Mucosa of rectum (tissue), 2 donors: ENCODE measurements at regions not wholly inside any gene's neighbourhood (a gene's known extent, or its start where the extent isn't known, plus 50 kb on each side); places are given as distances from the start of the nearest gene placed in this dataset.

Experiments used
- H3K27ac ChIP-seq, 2 donors: one replicate each; pipeline ENCODE4 v1.7.0; 2013; ENCODE audit warnings: inconsistent platforms in 2 of 2, low read depth in 2 of 2, low read length in 2 of 2
- H3K27me3 ChIP-seq, 2 donors: one replicate each; pipeline ENCODE4 v1.7.0; 2013; ENCODE audit warnings: low read length in 2 of 2; ENCODE audit not compliant: control insufficient read depth in 2 of 2, insufficient read depth in 2 of 2
- H3K36me3 ChIP-seq, 2 donors: one replicate each; pipeline ENCODE4 v1.7.0; 2013; ENCODE audit warnings: low read length in 2 of 2; ENCODE audit not compliant: control insufficient read depth in 2 of 2, insufficient read depth in 2 of 2
- H3K4me1 ChIP-seq, 2 donors: one replicate each; pipeline ENCODE4 v1.7.0; 2013; ENCODE audit warnings: low read length in 2 of 2, mild to moderate bottlenecking in 1 of 2; ENCODE audit not compliant: control insufficient read depth in 2 of 2, insufficient read depth in 2 of 2
- H3K4me3 ChIP-seq, 2 donors: one replicate each; pipeline ENCODE4 v1.7.0; 2013; ENCODE audit warnings: low read length in 2 of 2
- H3K9ac ChIP-seq, 2 donors: one replicate each; pipeline ENCODE4 v1.7.0; 2013; ENCODE audit warnings: low read length in 2 of 2, low read depth in 1 of 2, mild to moderate bottlenecking in 1 of 2
- H3K9me3 ChIP-seq, 2 donors: one replicate each; pipeline ENCODE4 v1.7.0; 2013; ENCODE audit warnings: low read length in 2 of 2; ENCODE audit not compliant: control insufficient read depth in 2 of 2
- donor health status: healthy.
- donor health status: Normal muscosa, but diverticular disease.

DNA sequence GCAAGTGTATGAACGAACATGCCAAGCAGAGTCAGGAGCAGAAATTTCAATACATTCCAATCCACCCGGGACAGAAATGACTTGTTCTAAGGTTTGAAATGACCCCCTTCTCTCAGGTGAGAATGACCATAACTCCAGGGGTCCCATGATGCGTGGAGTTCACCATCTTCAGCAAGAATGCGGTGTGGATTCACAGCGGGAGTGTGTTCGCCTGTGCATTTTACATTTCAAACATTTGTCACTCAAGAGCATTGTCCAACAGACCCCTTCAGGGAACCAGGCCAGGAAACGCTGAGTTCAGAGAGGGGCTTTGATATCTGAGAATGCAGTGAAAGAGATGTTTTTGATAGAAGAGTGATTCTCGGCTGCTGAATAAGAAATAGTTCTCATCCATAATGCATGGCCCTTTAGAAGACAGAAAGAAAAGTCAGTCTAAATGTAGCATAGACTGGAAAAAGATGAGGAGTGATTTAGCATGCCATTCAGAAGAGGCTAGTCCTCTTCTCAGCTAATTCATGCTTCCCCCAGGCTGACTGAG lies 200.3 kb upstream of the KCNG1 start:
- peaks cover 3 to 4% of the 10 kb centered on the region in 2 donors for H3K27me3 ChIP-seq
- no peaks in the 10 kb centered on the region for H3K4me1 ChIP-seq
- no peak overlapping the region for H3K4me3 ChIP-seq
- no peaks in the 10 kb centered on the region for H3K36me3 ChIP-seq
- no peaks in the 10 kb centered on the region for H3K9me3 ChIP-seq
- H3K27ac ChIP-seq: no peak overlapping the region
- no peak overlapping the region for H3K9ac ChIP-seq

DNA sequence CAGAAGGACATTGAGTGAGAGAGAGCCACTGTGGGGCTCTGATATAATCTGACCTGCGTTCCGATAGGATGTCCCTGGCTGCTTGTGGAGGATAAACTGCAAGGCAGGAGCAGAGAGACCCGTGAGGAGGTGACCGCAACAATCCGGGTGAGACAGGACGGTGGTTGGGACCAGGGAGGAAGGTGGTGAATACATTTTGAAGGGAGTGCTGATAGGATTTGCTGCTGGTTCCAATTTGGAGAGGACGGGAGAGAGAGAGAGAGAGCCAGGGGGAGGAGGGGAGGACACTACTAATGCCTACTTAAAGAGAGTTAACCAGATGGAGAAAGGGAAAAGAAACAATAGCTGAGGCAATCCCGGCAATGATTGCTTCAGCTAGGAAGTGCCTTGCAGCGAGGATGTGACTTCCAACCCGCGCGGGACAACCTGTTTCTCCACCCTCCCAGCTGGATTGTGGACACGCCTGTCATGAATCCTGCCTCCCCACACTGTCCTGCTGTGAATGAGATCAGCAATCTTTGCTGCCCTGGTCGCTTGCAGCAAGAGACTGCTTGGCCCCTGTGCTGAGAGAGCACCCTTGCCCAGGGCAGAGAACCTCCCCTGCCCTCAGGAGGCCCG lies 199.0 kb upstream of the KCNG1 start:
- H3K9ac ChIP-seq: no peak overlapping the region
- no peak overlapping the region for H3K27ac ChIP-seq
- no peaks in the 10 kb centered on the region for H3K36me3 ChIP-seq
- H3K4me3 ChIP-seq: no peak overlapping the region
- no peaks in the 10 kb centered on the region for H3K9me3 ChIP-seq
- H3K4me1 ChIP-seq: no peaks in the 10 kb centered on the region
- peaks cover 3 to 4% of the 10 kb centered on the region in 2 donors for H3K27me3 ChIP-seq

DNA sequence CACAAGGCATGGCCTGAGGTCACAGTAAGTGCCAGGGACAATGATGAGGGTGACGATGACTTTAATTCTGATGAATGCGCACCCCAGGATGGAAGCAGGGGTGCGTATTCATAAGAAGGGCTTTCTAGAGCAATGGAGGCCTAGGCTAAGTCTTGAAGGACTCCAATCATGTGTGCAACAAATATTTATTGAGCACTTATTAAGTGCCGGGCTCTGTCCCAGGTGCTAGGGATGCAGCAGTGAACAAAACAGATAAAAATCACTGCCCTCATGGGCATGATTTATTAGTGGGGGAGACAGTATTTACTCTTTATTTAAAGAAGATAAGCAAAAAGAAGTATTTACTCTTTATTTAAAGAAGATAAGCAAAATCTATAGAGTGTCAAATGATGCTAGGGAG lies 198.2 kb upstream of the KCNG1 start:
- H3K9me3 ChIP-seq: no peaks in the 10 kb centered on the region
- H3K4me1 ChIP-seq: no peaks in the 10 kb centered on the region
- H3K27me3 ChIP-seq: peaks cover 3 to 4% of the 10 kb centered on the region in 2 donors
- H3K36me3 ChIP-seq: no peaks in the 10 kb centered on the region
- no peak overlapping the region for H3K27ac ChIP-seq
- no peak overlapping the region for H3K4me3 ChIP-seq
- no peak overlapping the region for H3K9ac ChIP-seq

DNA sequence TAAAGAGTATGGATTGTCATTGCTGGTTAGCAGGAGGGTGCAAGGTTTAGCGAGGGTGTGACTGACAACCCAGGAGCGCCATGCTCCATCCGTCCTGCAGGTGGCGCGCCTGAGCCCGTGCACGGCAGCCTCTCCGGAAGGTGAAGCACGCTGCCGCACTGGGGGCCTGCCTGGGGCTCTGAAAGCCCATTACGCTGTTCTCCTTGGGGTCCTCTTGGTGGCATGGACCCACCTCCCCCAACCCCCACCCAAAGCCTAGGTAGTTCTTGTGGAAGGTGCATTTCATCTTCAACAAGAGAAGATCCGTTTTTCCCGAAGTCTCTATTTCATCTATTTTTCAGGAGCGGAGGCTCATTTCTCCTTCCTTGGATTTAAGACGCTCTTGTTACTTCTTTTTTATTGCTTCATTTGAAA lies 197.4 kb upstream of the KCNG1 start:
- Histone ChIP-seq H3K9me3 (no peaks in the 10 kb centered on the region), H3K4me1 (no peaks in the 10 kb centered on the region), H3K27ac (no peak overlapping the region), H3K4me3 (no peak overlapping the region), H3K9ac (no peak overlapping the region), H3K36me3 (no peaks in the 10 kb centered on the region), H3K27me3 (peaks cover 3 to 4% of the 10 kb centered on the region in 2 donors)

DNA sequence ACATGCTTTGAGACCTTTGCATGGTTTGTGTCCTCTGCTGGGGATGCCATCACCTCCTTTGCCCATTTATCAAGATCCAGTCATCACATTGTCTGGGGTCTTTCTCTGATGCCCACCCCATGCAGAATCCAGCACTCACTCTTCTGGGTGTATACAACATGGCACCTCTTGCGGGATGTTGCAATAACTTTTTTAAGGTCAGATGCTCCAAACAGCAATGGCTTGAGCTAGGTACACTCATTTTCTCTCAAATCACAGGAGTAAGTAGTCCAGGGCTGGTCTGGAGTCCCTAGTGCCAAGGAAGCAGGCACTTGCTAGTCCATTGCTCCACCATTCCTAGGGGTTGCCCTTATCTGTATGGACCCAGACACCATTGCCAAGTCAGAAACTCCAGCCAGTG lies 196.6 kb upstream of the KCNG1 start:
- Histone ChIP-seq H3K9me3 (no peaks in the 10 kb centered on the region), H3K36me3 (no peaks in the 10 kb centered on the region), H3K27me3 (peaks cover 3 to 4% of the 10 kb centered on the region in 2 donors), H3K27ac (no peak overlapping the region), H3K4me1 (no peaks in the 10 kb centered on the region), H3K4me3 (no peak overlapping the region), H3K9ac (no peak overlapping the region)

DNA sequence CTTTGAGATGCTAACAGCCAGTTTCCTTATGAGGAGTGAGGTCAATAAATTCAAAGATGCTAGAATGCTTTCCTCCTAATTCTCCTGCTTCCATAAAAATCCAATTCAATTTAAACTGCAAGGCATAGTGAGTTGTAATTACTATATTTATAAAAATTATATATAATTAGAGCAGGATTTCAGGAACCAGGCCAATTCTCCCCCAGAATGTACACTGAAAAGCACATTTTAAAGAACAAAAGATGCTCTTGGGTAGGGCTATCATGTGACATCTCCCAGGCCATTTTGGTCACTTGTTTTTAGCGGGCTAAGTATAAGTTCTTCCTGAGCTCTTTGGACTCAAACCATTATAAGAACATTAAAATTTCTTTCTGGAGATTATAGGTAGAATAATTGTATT lies 195.7 kb upstream of the KCNG1 start:
- Histone ChIP-seq H3K36me3 (no peaks in the 10 kb centered on the region), H3K4me1 (no peaks in the 10 kb centered on the region), H3K27ac (no peak overlapping the region), H3K4me3 (no peak overlapping the region), H3K9me3 (no peaks in the 10 kb centered on the region), H3K27me3 (peaks cover 3 to 4% of the 10 kb centered on the region in 2 donors), H3K9ac (no peak overlapping the region)

GRCh38 chr20:51217347-51218045 lies 194.6 kb upstream of the KCNG1 start:
- Histone ChIP-seq H3K9me3 (no peaks in the 10 kb centered on the region), H3K27ac (no peak overlapping the region), H3K4me1 (no peaks in the 10 kb centered on the region), H3K27me3 (peaks cover 3 to 4% of the 10 kb centered on the region in 2 donors), H3K4me3 (no peak overlapping the region), H3K9ac (no peak overlapping the region), H3K36me3 (no peaks in the 10 kb centered on the region)

DNA sequence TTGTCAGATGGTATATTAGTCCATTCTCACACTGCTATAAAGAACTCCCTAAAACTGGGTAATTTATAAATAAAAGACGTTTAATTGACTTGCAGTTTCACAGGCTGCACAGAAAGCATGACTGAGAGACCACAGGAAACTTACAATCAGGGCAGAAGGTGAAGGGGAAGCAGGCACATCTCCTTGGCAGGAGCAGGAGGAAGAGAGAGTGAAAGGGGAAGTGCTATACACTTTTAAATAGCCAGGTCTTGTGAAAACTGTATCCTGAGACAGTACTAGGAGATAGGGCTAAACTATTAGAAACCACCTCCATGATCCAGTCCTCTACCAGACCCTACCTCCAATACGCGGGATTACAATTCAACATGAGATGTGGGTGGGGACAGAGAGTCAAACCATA lies 193.9 kb upstream of the KCNG1 start:
- H3K4me1 ChIP-seq: peaks cover 0 to under 1% of the 10 kb centered on the region in 2 donors
- H3K27ac ChIP-seq: no peak overlapping the region
- H3K9ac ChIP-seq: no peak overlapping the region
- H3K4me3 ChIP-seq: no peak overlapping the region
- H3K36me3 ChIP-seq: no peaks in the 10 kb centered on the region
- H3K27me3 ChIP-seq: peaks cover 3 to 4% of the 10 kb centered on the region in 2 donors
- no peaks in the 10 kb centered on the region for H3K9me3 ChIP-seq

DNA sequence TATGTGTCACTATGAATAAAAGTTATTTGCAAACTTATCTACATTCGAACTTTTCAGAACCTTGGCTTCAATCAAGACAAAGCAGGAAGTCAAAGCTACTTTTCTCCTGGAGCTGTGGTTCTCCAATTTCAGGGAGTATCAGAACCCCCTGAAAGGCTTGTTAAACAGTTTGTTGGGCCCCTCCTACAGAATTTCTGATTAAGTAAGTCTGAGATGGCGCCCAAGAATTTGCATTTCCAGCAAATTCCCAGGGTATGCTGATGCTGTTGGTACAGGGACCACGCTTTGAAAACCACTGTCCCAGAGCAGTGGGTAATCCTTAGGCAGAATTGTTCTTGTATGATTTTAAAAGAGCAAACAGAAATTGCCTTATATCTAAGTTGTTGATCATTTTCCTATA lies 189.9 kb upstream of the KCNG1 start:
- peaks cover 0 to 7% of the 10 kb centered on the region in 2 donors for H3K4me1 ChIP-seq

DNA sequence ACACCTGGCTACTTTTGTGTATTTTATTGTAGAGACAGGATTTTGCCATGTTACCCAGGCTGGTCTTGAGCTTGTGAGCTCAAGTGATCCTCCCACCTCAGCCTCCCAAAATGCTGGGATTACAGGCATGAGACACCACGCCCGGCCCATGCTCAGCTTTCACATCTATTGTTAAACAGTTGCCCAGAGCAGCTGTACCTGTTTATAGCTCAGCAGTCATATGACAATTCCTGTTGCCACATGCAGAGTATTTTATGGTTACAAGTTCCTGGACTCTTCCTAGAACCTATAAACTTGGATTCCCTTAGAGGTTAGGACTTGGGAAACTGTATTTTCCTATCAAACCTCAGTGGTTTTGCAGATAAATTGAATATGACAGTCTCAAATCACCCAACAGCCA lies 188.3 kb upstream of the KCNG1 start:
- no peaks in the 10 kb centered on the region for H3K36me3 ChIP-seq
- H3K4me3 ChIP-seq: no peak overlapping the region
- no peak overlapping the region for H3K9ac ChIP-seq
- no peaks in the 10 kb centered on the region for H3K9me3 ChIP-seq
- no peaks in the 10 kb centered on the region for H3K27me3 ChIP-seq
- H3K4me1 ChIP-seq: peaks cover 0 to 7% of the 10 kb centered on the region in 2 donors
- H3K27ac ChIP-seq: peak overlapping the region in 1 of 2 donors; percentile 57

More for the DNA sequence above, 189.9 kb upstream of the KCNG1 start:
- Histone ChIP-seq H3K9ac (no peak overlapping the region), H3K27ac (no peak overlapping the region), H3K4me3 (no peak overlapping the region), H3K36me3 (no peaks in the 10 kb centered on the region), H3K9me3 (no peaks in the 10 kb centered on the region), H3K27me3 (no peaks in the 10 kb centered on the region)
